SU-DHL-6 (cell line): ENCODE measurements at regions not wholly inside any gene's neighbourhood (a gene's known extent, or its start where the extent isn't known, plus 50 kb on each side); places are given as distances from the start of the nearest gene placed in this dataset.

Source experiments
- EZH2phosphoT487 ChIP-seq: fragments of 200-600 bp; sonication (generic), shearing (Covaris generic); conservative IDR thresholded peaks from 2 replicates; pipeline ENCODE4 v1.6.1; 2018; ENCODE audit warnings: mild to moderate bottlenecking, antibody characterized with exemption, low read length, moderate library complexity, mixed read lengths
- TF ChIP-seq, protein P1 (sequence below): fragments of 200-600 bp; sonication (generic); IDR thresholded peaks from one replicate; pipeline ENCODE4 v1.5.1; 2017; ENCODE audit warnings: antibody characterized with exemption, mild to moderate bottlenecking, low read length, moderate library complexity; ENCODE audit not compliant: insufficient read depth, poor library complexity, severe bottlenecking

DNA sequence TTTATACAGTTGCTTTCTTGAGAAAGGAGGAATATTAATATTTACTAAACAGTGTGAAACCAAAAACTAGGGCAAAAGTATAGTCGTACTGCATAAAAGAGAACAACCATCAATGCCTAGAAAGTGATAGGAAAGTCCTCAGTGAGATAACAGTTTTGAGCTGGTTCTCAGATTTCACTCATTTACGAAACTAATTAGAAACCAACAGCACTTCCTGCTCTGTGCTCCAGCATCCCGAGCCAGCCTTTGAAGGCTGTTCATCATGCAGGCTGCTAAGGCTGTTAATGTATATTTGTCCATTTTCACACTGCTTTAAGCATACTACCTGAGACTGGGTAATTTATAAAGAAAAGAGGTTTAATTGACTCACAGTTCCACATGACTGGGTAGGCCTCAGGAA is 2039.9 kb downstream of the EFNA5 start:
- no peak for TF ChIP-seq EZH2phosphoT487
- TF ChIP-seq, protein P1, sequence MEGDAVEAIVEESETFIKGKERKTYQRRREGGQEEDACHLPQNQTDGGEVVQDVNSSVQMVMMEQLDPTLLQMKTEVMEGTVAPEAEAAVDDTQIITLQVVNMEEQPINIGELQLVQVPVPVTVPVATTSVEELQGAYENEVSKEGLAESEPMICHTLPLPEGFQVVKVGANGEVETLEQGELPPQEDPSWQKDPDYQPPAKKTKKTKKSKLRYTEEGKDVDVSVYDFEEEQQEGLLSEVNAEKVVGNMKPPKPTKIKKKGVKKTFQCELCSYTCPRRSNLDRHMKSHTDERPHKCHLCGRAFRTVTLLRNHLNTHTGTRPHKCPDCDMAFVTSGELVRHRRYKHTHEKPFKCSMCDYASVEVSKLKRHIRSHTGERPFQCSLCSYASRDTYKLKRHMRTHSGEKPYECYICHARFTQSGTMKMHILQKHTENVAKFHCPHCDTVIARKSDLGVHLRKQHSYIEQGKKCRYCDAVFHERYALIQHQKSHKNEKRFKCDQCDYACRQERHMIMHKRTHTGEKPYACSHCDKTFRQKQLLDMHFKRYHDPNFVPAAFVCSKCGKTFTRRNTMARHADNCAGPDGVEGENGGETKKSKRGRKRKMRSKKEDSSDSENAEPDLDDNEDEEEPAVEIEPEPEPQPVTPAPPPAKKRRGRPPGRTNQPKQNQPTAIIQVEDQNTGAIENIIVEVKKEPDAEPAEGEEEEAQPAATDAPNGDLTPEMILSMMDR, result no peak
